HG03103 (cell line): ENCODE measurements at regions not wholly inside any gene's neighbourhood (a gene's known extent, or its start where the extent isn't known, plus 50 kb on each side); places are given as distances from the start of the nearest gene placed in this dataset.
A peak's percentile ranks its signal among the peaks of the same experiment; 100 is the strongest.

ENCODE experiments used
- ATAC-seq: cut with Tn5 transposase; IDR thresholded peaks from one replicate; pipeline ENCODE4 v1.9.1; 2021; ENCODE audit warnings: low read depth; ENCODE audit not compliant: unreplicated experiment

DNA sequence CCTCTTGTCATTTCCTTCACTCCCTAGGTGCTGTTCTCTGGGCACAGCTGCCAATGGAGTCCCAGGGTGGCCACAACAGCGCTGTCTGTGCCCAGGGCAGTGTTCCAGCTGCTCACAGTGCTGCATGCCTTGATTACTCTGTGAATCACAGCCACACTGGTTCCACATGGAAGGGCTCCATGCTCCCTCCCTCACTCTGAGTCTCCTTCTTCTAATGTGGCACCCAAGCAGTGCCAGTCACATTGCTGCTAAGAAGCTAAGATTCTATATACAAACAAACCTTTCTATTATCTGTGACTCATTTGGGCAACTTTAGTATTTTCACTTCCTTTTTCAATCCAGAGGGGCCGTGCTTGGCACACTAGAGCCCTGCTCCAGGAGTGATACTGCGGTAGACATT, 248.7 kb downstream of the TDRD3 start:
- ATAC-seq: peak; percentile 70

DNA sequence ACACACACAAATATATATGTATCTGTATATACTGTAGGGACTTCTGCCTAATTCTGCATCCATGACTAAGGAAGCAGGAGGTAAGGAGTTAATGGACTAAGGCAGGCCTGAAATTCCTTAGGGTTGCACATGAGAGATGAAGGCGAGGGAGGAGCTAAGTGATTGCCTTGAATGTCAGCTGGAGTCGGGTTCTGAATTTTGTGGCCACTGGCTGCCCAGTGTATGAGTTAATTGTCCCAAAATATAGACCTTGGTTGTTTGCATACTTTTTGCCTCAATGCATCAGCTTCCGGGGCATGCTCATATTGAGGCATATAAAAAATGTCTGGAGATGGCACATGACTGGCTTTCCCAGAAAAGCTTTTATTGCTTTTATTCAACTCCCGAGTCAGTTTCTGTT, 245.5 kb downstream of the TDRD3 start:
- ATAC-seq: no peak

DNA sequence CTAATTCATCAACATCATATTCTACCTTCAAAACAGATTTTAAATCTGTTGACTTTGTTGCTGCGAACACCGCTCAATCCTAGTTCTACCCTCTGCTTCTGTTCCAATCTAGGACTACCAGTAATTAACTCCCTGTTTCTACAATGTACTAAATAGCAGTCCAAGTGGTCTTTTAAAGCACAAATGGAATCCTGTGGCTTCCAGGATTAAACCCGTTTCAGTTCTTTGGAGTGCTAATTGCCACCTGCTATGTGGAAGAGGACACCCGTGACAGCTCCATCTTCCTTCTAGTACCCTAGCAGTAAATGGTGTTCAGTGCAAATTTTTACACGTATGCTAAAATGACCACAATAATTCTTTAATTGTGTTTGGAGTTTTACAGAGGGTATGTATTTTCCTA, 232.1 kb downstream of the TDRD3 start:
- no peak for ATAC-seq

DNA sequence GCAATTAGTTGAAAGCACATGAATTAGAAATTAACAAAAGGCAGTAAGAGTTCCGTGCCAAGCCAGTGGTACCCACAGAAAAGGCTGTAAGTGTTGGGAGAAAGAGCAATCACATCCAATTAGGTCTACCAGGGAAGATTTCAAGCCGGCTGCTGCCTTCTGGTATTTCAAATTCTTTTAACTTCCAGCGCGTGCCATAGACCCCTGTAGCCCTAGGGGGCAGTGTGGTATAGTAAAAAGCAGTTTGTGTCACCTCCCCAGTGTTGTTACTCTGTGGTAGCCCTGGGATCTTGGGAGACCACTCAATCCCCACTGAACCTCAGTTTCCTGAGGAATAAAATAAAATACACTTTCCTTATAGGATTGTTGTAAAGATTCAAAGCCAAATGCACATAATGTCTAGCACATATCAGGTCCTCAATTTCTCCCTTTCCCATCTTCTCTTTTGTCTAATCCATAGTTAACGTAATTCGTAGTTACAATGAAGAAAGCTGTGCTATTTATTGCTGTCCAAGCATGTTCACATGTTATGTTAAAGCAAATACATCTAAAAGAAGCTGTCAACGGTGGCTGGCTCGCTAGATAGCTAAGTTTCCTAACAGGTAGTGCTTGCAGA, 230.2 kb downstream of the TDRD3 start:
- ATAC-seq: peak; percentile 82
